ENCODE measurements at regions not wholly inside any gene's neighbourhood (a gene's known extent, or its start where the extent isn't known, plus 50 kb on each side); places are given as distances from the start of the nearest gene placed in this dataset.

DNA sequence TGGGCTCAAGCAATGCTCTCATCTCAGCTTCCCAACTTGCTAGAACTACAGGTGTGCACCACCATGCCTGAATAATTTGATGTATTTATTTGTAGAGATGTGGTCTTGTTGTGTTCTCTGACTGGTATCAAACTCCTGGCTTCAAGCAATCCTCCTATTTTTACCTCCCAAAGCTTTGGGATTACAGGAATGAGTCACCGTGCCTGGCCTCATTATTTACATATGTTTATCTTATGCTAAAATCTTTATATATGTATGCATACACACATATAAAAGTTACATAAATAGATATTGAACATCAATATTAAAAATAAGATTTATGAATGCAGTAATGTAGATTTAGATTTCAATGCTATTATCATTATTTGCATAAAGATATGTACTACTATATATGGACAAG, 1634.5 kb upstream of the LRRTM3 start:
- POLR2A ChIA-PET (ENCODE audit: low non-redundant PET), result no interaction called here
- no peak for TF ChIP-seq CTCF (conservative IDR thresholded peaks at IDR 0.05; ENCODE audit: low read depth)

DNA sequence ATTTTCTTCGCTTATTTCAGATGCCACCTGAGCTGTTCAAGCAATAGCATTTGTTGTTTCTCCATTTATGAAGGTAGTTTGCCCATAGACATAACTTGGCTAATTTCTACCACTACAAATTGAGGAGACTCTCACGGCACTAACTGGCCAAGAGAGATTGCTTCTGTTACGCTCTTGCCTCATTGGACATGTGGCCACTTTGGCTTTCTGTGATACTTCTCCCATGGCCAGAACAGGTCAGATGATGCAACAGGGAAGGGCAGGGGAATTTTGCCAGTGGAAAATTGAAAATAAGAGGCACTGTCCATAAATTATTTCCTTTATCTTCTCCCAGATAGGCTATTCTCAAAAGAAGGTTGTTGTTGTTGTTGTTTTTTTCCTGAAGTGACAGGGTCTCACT, 1633.3 kb upstream of the LRRTM3 start:
- TF ChIP-seq CTCF (conservative IDR thresholded peaks at IDR 0.05; ENCODE audit: low read depth), result no peak
- no peak for DNase-seq (ENCODE audit: low spot score)
- H3K27ac ChIP-seq, result no peak overlapping the region
- POLR2A ChIA-PET (ENCODE audit: low non-redundant PET), result no interaction called here
- CTCF ChIA-PET, result no interaction called here

More for the DNA sequence above, 1634.5 kb upstream of the LRRTM3 start:
- DNase-seq (ENCODE audit: low spot score), result no peak
- no peak overlapping the region for H3K27ac ChIP-seq
- CTCF ChIA-PET, result no interaction called here

GRCh38 chr10:65294329-65294728, 1631.5 kb upstream of the LRRTM3 start:
- ChIA-PET CTCF (interaction anchor here (0.7 kb wide), 1 partner anchor 47 kb away, joined by 3 read pairs; no protein-coding TSS in a partner anchor), POLR2A (ENCODE audit: low non-redundant PET) (no interaction called here)
- H3K27ac ChIP-seq, result no peak overlapping the region
- no peak for TF ChIP-seq CTCF (conservative IDR thresholded peaks at IDR 0.05; ENCODE audit: low read depth)
- no peak for DNase-seq (ENCODE audit: low spot score)

- DNase-seq (ENCODE audit: low spot score), result no peak
- TF ChIP-seq CTCF (conservative IDR thresholded peaks at IDR 0.05; ENCODE audit: low read depth), result no peak
- no peak overlapping the region for H3K27ac ChIP-seq
- POLR2A ChIA-PET (ENCODE audit: low non-redundant PET), result no interaction called here
- CTCF ChIA-PET, result no interaction called here
These were observed 1624.7 kb upstream of the LRRTM3 start for GRCh38 chr10:65301181-65301580.

DNA sequence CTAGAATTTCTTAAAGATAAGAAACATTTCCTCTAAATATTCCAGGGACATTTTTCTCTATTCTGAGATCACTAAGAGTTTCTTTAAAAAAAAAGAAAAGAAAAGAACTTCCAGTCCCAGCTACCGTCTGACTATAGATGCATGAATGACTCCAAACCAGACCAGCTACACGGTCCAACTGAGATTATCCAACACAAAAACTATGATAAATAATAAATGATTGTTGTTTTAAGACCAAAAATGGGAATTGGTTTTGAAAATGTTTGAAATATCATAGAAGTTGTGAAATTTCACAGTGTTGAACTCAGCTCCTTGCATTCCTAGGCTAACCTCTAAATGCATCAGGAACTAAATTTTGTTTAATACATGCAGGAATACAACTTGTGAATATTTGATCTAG, 1619.6 kb upstream of the LRRTM3 start:
- ChIA-PET POLR2A (ENCODE audit: low non-redundant PET) (no interaction called here), CTCF (interaction anchor here (0.6 kb wide), 1 partner anchor 85 kb away, joined by 3 read pairs; no protein-coding TSS in a partner anchor)
- no peak for TF ChIP-seq CTCF (conservative IDR thresholded peaks at IDR 0.05; ENCODE audit: low read depth)
- no peak overlapping the region for H3K27ac ChIP-seq
- no peak for DNase-seq (ENCODE audit: low spot score)

DNA sequence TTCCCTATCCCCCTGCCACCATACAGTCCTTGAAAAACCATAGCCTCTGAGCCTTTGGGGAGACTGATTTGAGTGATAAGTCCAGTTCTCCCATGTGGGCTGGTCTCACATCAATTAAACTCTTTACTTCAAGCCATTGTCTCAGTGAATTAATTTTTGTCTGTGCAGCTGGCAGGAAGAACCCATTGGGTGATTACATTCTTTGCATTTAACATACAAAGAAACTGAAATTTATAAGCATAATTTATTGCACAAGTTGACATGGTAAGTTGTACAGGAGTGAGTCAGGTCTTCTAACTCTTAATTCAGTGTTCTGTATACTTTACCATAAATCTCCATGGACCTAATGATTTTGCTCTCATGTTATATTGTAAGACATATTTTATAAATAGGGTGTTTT, 1613.0 kb upstream of the LRRTM3 start:
- no peak overlapping the region for H3K27ac ChIP-seq
- no peak for TF ChIP-seq CTCF (conservative IDR thresholded peaks at IDR 0.05; ENCODE audit: low read depth)
- ChIA-PET CTCF (no interaction called here), POLR2A (ENCODE audit: low non-redundant PET) (no interaction called here)
- no peak for DNase-seq (ENCODE audit: low spot score)

- no peak for TF ChIP-seq CTCF (conservative IDR thresholded peaks at IDR 0.05; ENCODE audit: low read depth)
- no peak overlapping the region for H3K27ac ChIP-seq
- CTCF ChIA-PET, result no interaction called here
- POLR2A ChIA-PET (ENCODE audit: low non-redundant PET), result no interaction called here
- DNase-seq (ENCODE audit: low spot score), result no peak
These were observed 1612.4 kb upstream of the LRRTM3 start for GRCh38 chr10:65313406-65313805.

Measured in RWPE1 (cell line).